ENCODE measurements at regions not wholly inside any gene's neighbourhood (a gene's known extent, or its start where the extent isn't known, plus 50 kb on each side); places are given as distances from the start of the nearest gene placed in this dataset.

DNA sequence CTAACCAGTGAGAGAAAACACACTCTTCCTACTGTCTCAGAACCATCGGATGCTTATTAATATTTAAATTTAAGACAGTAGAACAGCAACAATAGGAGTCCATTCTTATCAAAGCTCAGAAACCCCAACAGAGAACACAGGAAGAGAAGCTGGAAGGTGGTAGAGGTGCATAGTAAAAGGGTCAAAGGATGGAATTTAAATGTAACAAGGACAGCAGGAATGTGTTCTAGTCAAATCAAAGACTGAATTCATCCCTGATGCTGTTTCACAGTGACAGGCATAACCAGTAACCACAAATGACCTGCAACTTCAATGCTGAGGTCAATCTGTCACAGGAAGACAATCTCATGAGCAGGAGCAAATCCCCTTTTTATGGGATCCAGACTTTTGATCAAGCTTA lies 1259.7 kb downstream of the XPNPEP1 start:
- DNase-seq (no peak), ATAC-seq (ENCODE audit: low read depth) (no peak)
- no peak overlapping the region for H3K4me2 ChIP-seq (ENCODE audit: low read depth, low read length)
- no peak for TF ChIP-seq SMC3 (IDR thresholded peaks at IDR 0.05; ENCODE audit: low read depth, low read length)
- TF ChIP-seq POLR2A (IDR thresholded peaks at IDR 0.05; ENCODE audit: low read depth, low read length): no peak
- TF ChIP-seq NFE2L2 (IDR thresholded peaks at IDR 0.05; ENCODE audit: low read depth, low read length): no peak
- no peak for TF ChIP-seq CEBPB (IDR thresholded peaks at IDR 0.05; ENCODE audit: low read depth, low read length)
- no peak for TF ChIP-seq CTCF (conservative IDR thresholded peaks at IDR 0.05; ENCODE audit: low read depth, low read length)
- TF ChIP-seq CHD1 (IDR thresholded peaks at IDR 0.05; ENCODE audit: low read depth, low read length): no peak
- TF ChIP-seq, protein P1, sequence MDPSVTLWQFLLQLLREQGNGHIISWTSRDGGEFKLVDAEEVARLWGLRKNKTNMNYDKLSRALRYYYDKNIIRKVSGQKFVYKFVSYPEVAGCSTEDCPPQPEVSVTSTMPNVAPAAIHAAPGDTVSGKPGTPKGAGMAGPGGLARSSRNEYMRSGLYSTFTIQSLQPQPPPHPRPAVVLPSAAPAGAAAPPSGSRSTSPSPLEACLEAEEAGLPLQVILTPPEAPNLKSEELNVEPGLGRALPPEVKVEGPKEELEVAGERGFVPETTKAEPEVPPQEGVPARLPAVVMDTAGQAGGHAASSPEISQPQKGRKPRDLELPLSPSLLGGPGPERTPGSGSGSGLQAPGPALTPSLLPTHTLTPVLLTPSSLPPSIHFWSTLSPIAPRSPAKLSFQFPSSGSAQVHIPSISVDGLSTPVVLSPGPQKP (IDR thresholded peaks at IDR 0.05; ENCODE audit: borderline replicate concordance, low read depth, low read length): no peak
- TF ChIP-seq FOS (IDR thresholded peaks at IDR 0.05; ENCODE audit: low read depth, low read length): no peak
- TF ChIP-seq RFX5 (IDR thresholded peaks at IDR 0.05; ENCODE audit: low read depth, low read length): no peak
- TF ChIP-seq MXI1 (IDR thresholded peaks at IDR 0.05; ENCODE audit: borderline replicate concordance, low read depth, low read length): no peak
- intact Hi-C loops (cut with micrococcal nuclease): no loop called here
- no peak overlapping the region for H2BK20ac ChIP-seq (ENCODE audit: low read depth, low read length)
- H3K4ac ChIP-seq (ENCODE audit: low read depth, low read length): no peak overlapping the region
- H3K4me3 ChIP-seq (ENCODE audit: insufficient read depth, low read depth, low read length): no peak overlapping the region
- H3K36me3 ChIP-seq (ENCODE audit: control insufficient read depth, insufficient read depth, low read length): no peaks in the 10 kb centered on the region
- H4K5ac ChIP-seq (ENCODE audit: low read depth, low read length): no peak overlapping the region
- no peak overlapping the region for H3K14ac ChIP-seq (replicated peaks; ENCODE audit: low read depth, low read length)
- ChIA-PET POLR2A (ENCODE audit: unreplicated experiment) (no interaction called here), CTCF (no interaction called here)
- no peak overlapping the region for H2AK9ac ChIP-seq (replicated peaks; ENCODE audit: low read depth, low read length, poor library complexity)
- H3K56ac ChIP-seq (ENCODE audit: extremely low read depth, insufficient read depth, low read length): no peak overlapping the region
- no peak overlapping the region for H3K27ac ChIP-seq (ENCODE audit: insufficient read depth, low read length)
- H2AFZ ChIP-seq (replicated peaks; ENCODE audit: low read length, poor library complexity): no peak overlapping the region
- H3K18ac ChIP-seq (ENCODE audit: low read depth, low read length): no peak overlapping the region
- no peak overlapping the region for H2AK5ac ChIP-seq (ENCODE audit: low read depth, low read length)
- H2BK5ac ChIP-seq (ENCODE audit: low read depth, low read length, poor library complexity, severe bottlenecking): no peak overlapping the region
- H3K4me1 ChIP-seq (ENCODE audit: control insufficient read depth, insufficient read depth, low read length): no peaks in the 10 kb centered on the region
- H3K9me3 ChIP-seq (ENCODE audit: control insufficient read depth, insufficient read depth, low read length): peaks cover 2% of the 10 kb centered on the region
- H2BK120ac ChIP-seq (ENCODE audit: low read depth, low read length): no peak overlapping the region
- no peaks in the 10 kb centered on the region for H4K20me1 ChIP-seq (ENCODE audit: insufficient read depth, low read length)
- WGBS, 2 experiments (ENCODE audit: extremely low coverage in 2 of 2, insufficient read length in 1 of 2): no CpG with 5 or more reads among the region's 1 CpG
- no peak overlapping the region for H4K8ac ChIP-seq (ENCODE audit: low read depth in 2 of 2, low read length in 2 of 2)
- H4K91ac ChIP-seq (ENCODE audit: insufficient read depth, low read depth, low read length): no peak overlapping the region
- no peak overlapping the region for H3K9ac ChIP-seq (ENCODE audit: low read depth, low read length)
- no TSS peak for BruUV-seq (replicated peaks)
- no peaks in the 10 kb centered on the region for H3K79me1 ChIP-seq (ENCODE audit: low read depth in 1 of 2, low read length in 2 of 2)
- H3K27me3 ChIP-seq (ENCODE audit: control insufficient read depth, insufficient read depth, low read length): no peaks in the 10 kb centered on the region
- H3K23ac ChIP-seq (ENCODE audit: low read depth, low read length): no peak overlapping the region
- in situ Hi-C loops (cut with MboI; ENCODE audit: low sequenced_read_pairs): no loop called here
- dilution Hi-C loops (cut with HindIII; ENCODE audit: low sequenced_read_pairs, unreplicated experiment): no loop called here
- H2BK15ac ChIP-seq (ENCODE audit: low read depth, low read length): no peak overlapping the region
- H3K9me1 ChIP-seq (ENCODE audit: insufficient read depth, low read length): no peaks in the 10 kb centered on the region

Measured in IMR-90 (cell line).